ENCODE measurements at regions not wholly inside any gene's neighbourhood (a gene's known extent, or its start where the extent isn't known, plus 50 kb on each side); places are given as distances from the start of the nearest gene placed in this dataset.

GRCh38 chr16:65263896-65264295 lies 142.0 kb upstream of the CDH11 start:
- TF ChIP-seq MAX (IDR thresholded peaks at IDR 0.05) (no peak), ZSCAN29 (CRISPR knock-in tag; conservative IDR thresholded peaks at IDR 0.05) (no peak), ZNF607 (CRISPR knock-in tag; IDR thresholded peaks at IDR 0.05; ENCODE audit: borderline replicate concordance) (no peak), MEF2D (CRISPR knock-in tag; IDR thresholded peaks at IDR 0.05) (no peak), USF2 (IDR thresholded peaks at IDR 0.05; ENCODE audit: low read depth, low read length) (no peak), USF2 (CRISPR knock-in tag; IDR thresholded peaks at IDR 0.05; ENCODE audit: borderline replicate concordance) (no peak), ZBTB4 (CRISPR knock-in tag; IDR thresholded peaks at IDR 0.05; ENCODE audit: borderline replicate concordance) (no peak), ZNF101 (CRISPR knock-in tag; IDR thresholded peaks at IDR 0.05; ENCODE audit: borderline replicate concordance, low read depth) (no peak), CREB1 (IDR thresholded peaks at IDR 0.05) (no peak), CREB1 (CRISPR knock-in tag; IDR thresholded peaks at IDR 0.05) (no peak), ZBTB21 (CRISPR knock-in tag; IDR thresholded peaks at IDR 0.05) (no peak)
- TF ChIP-seq, protein P1, sequence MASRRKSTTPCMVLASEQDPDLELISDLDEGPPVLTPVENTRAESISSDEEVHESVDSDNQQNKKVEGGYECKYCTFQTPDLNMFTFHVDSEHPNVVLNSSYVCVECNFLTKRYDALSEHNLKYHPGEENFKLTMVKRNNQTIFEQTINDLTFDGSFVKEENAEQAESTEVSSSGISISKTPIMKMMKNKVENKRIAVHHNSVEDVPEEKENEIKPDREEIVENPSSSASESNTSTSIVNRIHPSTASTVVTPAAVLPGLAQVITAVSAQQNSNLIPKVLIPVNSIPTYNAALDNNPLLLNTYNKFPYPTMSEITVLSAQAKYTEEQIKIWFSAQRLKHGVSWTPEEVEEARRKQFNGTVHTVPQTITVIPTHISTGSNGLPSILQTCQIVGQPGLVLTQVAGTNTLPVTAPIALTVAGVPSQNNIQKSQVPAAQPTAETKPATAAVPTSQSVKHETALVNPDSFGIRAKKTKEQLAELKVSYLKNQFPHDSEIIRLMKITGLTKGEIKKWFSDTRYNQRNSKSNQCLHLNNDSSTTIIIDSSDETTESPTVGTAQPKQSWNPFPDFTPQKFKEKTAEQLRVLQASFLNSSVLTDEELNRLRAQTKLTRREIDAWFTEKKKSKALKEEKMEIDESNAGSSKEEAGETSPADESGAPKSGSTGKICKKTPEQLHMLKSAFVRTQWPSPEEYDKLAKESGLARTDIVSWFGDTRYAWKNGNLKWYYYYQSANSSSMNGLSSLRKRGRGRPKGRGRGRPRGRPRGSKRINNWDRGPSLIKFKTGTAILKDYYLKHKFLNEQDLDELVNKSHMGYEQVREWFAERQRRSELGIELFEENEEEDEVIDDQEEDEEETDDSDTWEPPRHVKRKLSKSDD (CRISPR knock-in tag; IDR thresholded peaks at IDR 0.05; ENCODE audit: low read depth) = no peak
